ENCODE measurements at regions not wholly inside any gene's neighbourhood (a gene's known extent, or its start where the extent isn't known, plus 50 kb on each side); places are given as distances from the start of the nearest gene placed in this dataset.

GRCh38 chr5:13278811-13279210 lies 665.7 kb downstream of the DNAH5 start:
- TF ChIP-seq EZH2 (IDR thresholded peaks at IDR 0.05; ENCODE audit: borderline replicate concordance, low read depth, low read length, severe bottlenecking): no peak
- no peak for TF ChIP-seq CTCF (IDR thresholded peaks at IDR 0.05; ENCODE audit: borderline replicate concordance, extremely low read depth, low read length, poor library complexity, severe bottlenecking)
